Psoas muscle (tissue), 7 donors: ENCODE measurements at regions not wholly inside any gene's neighbourhood (a gene's known extent, or its start where the extent isn't known, plus 50 kb on each side); places are given as distances from the start of the nearest gene placed in this dataset.
A peak's percentile ranks its signal among the peaks of the same experiment; 100 is the strongest.
"Not testable (repeated sequence)": the region's sequence is repeated elsewhere in the genome, so short reads cannot be mapped to it uniquely, and the experiment has no call there.

Source experiments
- ATAC-seq, 4 donors: fragments of 200-7000 bp; cut with Tn5 transposase; one replicate each; pipeline ENCODE4 v1.9.1; 2020; ENCODE audit warnings: moderate library complexity in 3 of 4, mild to moderate bottlenecking in 2 of 4
- DNase-seq, 2 donors: peaks; one replicate each; pipeline ENCODE4 v3.0.0-alpha.2; 2020
- H3K27ac ChIP-seq: fragments of 200-600 bp; one replicate; pipeline ENCODE4 v1.8.0; 2022
- H3K27me3 ChIP-seq, 3 donors: fragments of 200-600 bp in 1 of 3; one replicate each; pipeline versions ENCODE4 v1.6.1 to v1.8.0; 2013 to 2022; ENCODE audit warnings: low read length in 2 of 3, mild to moderate bottlenecking in 2 of 3, moderate library complexity in 1 of 3; ENCODE audit not compliant: insufficient read depth in 3 of 3
- H3K36me3 ChIP-seq, 2 donors: fragments of 200-600 bp in 1 of 2; one replicate each; pipeline versions ENCODE4 v1.6.1 to v1.8.0; 2013 to 2022; ENCODE audit warnings: low read depth in 1 of 2, mild to moderate bottlenecking in 1 of 2, moderate library complexity in 1 of 2; ENCODE audit not compliant: insufficient read depth in 1 of 2
- H3K4me1 ChIP-seq: fragments of 200-600 bp; one replicate; pipeline ENCODE4 v1.8.0; 2022
- H3K4me3 ChIP-seq: fragments of 200-600 bp; one replicate; pipeline ENCODE4 v1.8.0; 2022; ENCODE audit warnings: mild to moderate bottlenecking
- H3K9me3 ChIP-seq: fragments of 200-600 bp; one replicate; pipeline ENCODE4 v1.8.0; 2022
- WGBS, 3 donors: extraction: QIAGEN DNeasy Blood & Tissue Kit; methylation state at CpG; one replicate each; pipeline versions ENCODE4 v1.1.6 to v1.1.7; 2013; 5-methylcytosine and 5-hydroxymethylcytosine counted together
- intact Hi-C, 2 donors: fragments of 100-400 bp; cut with DNase I; formaldehyde crosslinking; loops; one replicate each; pipeline versions ENCODE4 v1.11.0 to v1.14.2; 2022
- TF ChIP-seq, protein P1 (sequence below): fragments of 200-600 bp; IDR thresholded peaks from one replicate; pipeline ENCODE4 v1.8.0; 2022; ENCODE audit warnings: antibody characterized with exemption
- donor health status: healthy with polysubstance abuse.
- donor health status: DM: no; HTN: no; CAD: no; lungs with moderate emphysema.
- donor health status: Bipolar disorder and iron deficiency.
- donor health status: healthy.
- donor health status: DM: yes; HTN: yes; CAD: no.
- donor health status: DM: no; HTN: no; CAD: no.
- donor health status: DM: yes; HTN: yes; CAD: no.

DNA sequence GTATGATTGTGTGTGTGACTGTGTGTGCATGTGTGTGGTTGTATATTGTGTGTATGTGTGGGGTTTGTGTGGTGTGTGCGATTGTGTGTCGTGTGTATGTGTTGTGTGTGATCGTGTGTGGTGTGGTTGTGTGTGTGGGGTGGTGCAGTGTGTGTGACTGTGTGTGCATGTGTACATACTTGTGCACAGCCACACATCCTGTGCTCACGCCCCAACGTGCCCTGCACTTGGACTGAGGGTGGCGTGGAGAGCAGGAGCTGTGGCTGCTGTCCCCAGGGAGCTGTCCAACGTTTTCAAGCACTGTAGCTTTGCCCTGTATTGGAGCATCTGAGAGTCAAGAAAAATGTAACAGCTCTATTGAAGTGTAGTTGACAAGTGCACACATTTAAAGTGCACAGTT is 243.2 kb upstream of the HDAC4 start:
- Histone ChIP-seq H3K36me3 (no peaks in the 10 kb centered on the region), H3K4me3 (no peak overlapping the region), H3K9me3 (no peaks in the 10 kb centered on the region), H3K4me1 (no peaks in the 10 kb centered on the region), H3K27ac (no peak overlapping the region), H3K27me3 (peaks cover 0 to 8% (median 0%) of the 10 kb centered on the region in 3 donors)
- TF ChIP-seq, protein P1, sequence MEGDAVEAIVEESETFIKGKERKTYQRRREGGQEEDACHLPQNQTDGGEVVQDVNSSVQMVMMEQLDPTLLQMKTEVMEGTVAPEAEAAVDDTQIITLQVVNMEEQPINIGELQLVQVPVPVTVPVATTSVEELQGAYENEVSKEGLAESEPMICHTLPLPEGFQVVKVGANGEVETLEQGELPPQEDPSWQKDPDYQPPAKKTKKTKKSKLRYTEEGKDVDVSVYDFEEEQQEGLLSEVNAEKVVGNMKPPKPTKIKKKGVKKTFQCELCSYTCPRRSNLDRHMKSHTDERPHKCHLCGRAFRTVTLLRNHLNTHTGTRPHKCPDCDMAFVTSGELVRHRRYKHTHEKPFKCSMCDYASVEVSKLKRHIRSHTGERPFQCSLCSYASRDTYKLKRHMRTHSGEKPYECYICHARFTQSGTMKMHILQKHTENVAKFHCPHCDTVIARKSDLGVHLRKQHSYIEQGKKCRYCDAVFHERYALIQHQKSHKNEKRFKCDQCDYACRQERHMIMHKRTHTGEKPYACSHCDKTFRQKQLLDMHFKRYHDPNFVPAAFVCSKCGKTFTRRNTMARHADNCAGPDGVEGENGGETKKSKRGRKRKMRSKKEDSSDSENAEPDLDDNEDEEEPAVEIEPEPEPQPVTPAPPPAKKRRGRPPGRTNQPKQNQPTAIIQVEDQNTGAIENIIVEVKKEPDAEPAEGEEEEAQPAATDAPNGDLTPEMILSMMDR, result no peak
- intact Hi-C loops, result no loop called here
- ATAC-seq (peak in 2 of 4 donors; percentile 39 to 57), DNase-seq (no peak)
- WGBS, 3 donors, result 41 to 43% (median 43%) methylated on average over 7 of the region's 7 CpGs

DNA sequence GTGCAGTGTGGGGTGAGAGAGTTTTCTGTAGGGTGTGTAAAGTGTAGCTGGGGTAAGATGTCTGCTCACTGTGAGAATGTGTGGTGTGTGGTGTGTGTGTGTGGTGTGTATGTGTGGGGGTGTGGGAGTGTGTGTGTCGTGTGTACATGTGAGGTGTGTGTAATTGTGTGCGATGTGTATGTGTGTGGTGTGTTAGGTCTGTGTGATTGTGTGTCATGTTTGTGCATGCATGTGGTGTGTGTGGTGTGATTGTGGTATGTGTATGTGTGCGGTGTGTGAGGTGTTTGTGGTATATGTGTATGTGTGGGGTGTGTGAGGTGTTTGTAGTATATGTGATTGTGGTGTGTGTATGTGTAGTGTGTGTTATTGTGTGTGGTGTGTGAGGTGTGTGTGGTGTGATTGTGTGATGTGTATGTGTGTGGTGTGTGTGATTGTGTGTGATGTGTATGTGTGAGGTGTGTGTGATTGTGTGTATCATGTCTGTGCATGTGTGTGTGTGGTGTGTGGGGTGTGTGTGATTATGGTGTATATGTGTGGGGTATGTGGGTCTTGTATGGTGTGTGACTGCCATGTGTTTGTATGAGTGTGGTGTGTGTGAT is 241.7 kb upstream of the HDAC4 start:
- H3K9me3 ChIP-seq, result no peaks in the 10 kb centered on the region
- DNase-seq (no peak), ATAC-seq (no peak)
- no peak overlapping the region for H3K4me3 ChIP-seq
- intact Hi-C loops, result no loop called here
- 75 to 98% (median 79%) methylated on average over 3 of the region's 3 CpGs for WGBS, 3 donors
- no peaks in the 10 kb centered on the region for H3K4me1 ChIP-seq
- H3K27ac ChIP-seq, result no peak overlapping the region
- TF ChIP-seq, protein P1, result no peak
- H3K36me3 ChIP-seq, result no peaks in the 10 kb centered on the region
- H3K27me3 ChIP-seq, result peaks cover 0 to 8% (median 0%) of the 10 kb centered on the region in 3 donors

DNA sequence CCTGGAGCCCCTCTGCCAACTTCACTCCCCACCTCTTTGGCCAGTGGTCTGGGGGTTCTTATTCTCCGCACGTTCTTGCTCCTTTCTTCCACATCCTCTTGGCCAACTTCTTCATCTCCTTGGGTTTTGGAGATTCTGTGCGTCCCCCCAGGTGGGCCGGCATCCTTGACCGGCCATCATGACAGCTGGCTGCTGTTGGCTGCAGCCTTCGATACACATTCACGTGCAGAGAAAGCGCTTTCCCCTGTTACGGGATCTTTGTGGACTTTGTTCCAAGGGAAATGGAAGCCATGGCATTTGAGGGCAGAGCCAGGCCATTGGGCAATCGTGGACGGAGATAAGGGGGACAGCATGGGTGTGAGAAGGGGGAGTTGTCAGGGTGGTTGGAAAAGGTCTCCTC is 241.1 kb upstream of the HDAC4 start:
- intact Hi-C loops, H3K27me3 ChIP-seq, H3K27ac ChIP-seq, H3K4me1 ChIP-seq, H3K9me3 ChIP-seq, H3K4me3 ChIP-seq, ATAC-seq, DNase-seq, H3K36me3 ChIP-seq: not testable (repeated sequence)
- 65 to 78% (median 71%) methylated on average over 10 to 11 of the region's 11 CpGs for WGBS, 3 donors

DNA sequence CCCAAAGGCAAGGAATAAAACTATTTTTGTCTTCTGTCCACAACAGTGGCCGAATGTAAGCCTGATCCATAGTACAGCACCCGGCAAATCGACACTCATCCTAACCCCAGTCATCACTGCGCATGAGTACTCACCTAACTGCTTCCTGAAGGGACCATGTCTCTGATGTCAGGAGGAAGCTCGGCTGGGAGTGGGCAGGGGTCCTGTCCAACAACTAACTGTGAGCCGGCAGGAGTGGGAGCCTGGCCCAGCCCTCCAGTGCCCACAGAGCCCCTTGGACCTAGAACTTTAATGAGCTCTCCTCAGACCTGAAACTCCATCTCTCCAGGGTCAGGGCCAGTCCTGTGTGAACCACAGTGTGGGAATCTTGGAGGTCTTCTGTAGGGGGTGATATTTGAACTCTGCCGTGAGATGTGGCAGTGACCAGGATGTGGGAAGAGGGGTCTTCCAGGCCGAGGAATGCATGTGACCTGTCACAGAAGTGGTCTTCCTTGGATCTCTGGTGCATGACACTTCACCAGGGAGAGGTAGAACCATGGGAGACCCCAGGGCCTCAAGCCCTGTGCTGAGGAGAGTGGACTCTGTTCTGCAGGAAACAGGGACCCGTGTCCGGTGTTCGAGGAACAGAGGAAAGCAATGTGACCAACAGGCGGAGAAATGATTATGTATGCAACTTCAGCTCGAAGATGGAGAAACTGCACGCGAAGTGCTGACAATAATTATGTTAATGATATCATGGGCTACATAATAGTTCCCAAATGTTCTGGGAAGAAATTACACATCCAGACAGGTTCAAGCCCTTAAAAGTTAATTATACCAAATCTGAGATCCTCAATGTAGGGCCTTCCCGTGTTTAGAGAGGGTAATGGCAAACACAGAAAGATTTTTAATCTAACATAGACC is 240.1 kb upstream of the HDAC4 start:
- intact Hi-C loops, result no loop called here
- Histone ChIP-seq H3K4me3 (no peak overlapping the region), H3K27me3 (peaks cover 0 to 1% (median 0%) of the 10 kb centered on the region in 3 donors), H3K9me3 (no peaks in the 10 kb centered on the region), H3K27ac (no peak overlapping the region), H3K4me1 (no peaks in the 10 kb centered on the region), H3K36me3 (no peaks in the 10 kb centered on the region)
- WGBS, 3 donors, result 87 to 89% (median 89%) methylated on average over 16 of the region's 16 CpGs
- no peak for ATAC-seq
- no peak for DNase-seq
- TF ChIP-seq, protein P1, result no peak

DNA sequence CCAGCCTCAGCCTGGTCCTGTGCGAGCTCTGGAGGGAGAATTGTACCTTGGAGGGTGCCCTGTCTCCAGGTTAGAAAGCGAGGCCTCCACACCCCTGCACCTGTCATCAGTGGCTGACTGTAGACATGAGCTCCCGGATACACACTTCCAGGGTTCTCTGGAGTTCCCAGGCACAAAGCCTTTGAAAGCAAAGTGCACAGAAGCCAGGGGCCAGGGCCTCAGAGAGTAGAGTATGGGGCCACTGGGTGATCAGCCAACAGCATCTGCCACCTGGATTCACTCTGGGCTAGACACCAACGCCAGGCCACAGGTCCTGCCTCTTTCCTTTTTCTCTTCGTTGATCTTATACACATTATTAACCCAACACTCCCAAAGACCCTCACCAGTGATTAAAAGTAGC is 239.4 kb upstream of the HDAC4 start:
- Histone ChIP-seq H3K4me3 (no peak overlapping the region), H3K27me3 (no peaks in the 10 kb centered on the region), H3K9me3 (no peaks in the 10 kb centered on the region), H3K4me1 (no peaks in the 10 kb centered on the region), H3K36me3 (no peaks in the 10 kb centered on the region), H3K27ac (no peak overlapping the region)
- 75 to 94% (median 75%) methylated on average over 5 of the region's 5 CpGs for WGBS, 3 donors
- DNase-seq (no peak), ATAC-seq (no peak)
- TF ChIP-seq, protein P1, result no peak
- intact Hi-C loops, result no loop called here
